ENCODE measurements at regions not wholly inside any gene's neighbourhood (a gene's known extent, or its start where the extent isn't known, plus 50 kb on each side); places are given as distances from the start of the nearest gene placed in this dataset.

DNA sequence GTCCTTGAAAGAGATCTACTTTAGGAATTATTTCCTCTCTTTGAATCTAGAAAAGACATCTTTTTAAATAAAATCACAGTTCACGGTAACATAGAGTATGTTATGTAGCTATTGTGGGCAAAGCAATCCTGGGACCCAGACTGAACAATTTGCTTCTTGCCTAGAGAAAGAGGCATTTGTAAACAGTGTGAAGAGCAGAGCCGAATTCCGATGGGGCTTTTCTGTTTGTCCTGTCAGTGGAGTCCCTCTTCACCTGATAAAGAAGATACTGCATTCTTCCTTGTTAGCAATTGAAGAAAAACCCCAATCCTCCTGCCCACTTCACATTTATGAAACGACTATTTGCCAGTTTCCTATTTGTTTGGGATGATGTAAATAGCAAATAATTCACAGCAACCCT is 462.9 kb downstream of the WDR72 start:
- DNase-seq (ENCODE audit: low read depth), result no peak
- no peak overlapping the region for H3K4me3 ChIP-seq (ENCODE audit: low read depth, low read length)
- TF ChIP-seq, protein P1, sequence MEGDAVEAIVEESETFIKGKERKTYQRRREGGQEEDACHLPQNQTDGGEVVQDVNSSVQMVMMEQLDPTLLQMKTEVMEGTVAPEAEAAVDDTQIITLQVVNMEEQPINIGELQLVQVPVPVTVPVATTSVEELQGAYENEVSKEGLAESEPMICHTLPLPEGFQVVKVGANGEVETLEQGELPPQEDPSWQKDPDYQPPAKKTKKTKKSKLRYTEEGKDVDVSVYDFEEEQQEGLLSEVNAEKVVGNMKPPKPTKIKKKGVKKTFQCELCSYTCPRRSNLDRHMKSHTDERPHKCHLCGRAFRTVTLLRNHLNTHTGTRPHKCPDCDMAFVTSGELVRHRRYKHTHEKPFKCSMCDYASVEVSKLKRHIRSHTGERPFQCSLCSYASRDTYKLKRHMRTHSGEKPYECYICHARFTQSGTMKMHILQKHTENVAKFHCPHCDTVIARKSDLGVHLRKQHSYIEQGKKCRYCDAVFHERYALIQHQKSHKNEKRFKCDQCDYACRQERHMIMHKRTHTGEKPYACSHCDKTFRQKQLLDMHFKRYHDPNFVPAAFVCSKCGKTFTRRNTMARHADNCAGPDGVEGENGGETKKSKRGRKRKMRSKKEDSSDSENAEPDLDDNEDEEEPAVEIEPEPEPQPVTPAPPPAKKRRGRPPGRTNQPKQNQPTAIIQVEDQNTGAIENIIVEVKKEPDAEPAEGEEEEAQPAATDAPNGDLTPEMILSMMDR (conservative IDR thresholded peaks at IDR 0.05; ENCODE audit: low read depth, low read length), result no peak

DNA sequence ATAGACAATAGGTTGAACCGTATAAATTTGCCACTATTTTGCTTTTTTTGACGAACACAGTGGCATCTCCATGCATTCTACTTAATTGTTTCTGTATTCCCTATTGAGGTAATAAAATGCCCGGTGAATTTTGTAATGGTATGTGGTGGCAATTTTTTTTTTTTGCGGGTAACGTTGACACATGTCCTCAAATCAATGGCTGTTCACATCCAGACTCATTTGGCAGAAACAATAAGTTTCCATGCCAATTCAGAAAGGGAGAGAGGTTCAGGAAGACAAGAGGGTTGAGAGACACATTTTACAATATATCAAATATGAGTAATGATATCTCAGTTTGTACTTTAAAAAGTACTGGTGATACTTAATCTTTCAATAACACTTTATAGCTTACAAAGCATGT is 463.9 kb downstream of the WDR72 start:
- no peak overlapping the region for H3K4me3 ChIP-seq (ENCODE audit: low read depth, low read length)
- DNase-seq (ENCODE audit: low read depth), result no peak
- TF ChIP-seq, protein P1 (conservative IDR thresholded peaks at IDR 0.05; ENCODE audit: low read depth, low read length), result no peak

GRCh38 chr15:53288542-53288941 is 470.9 kb downstream of the WDR72 start:
- no peak overlapping the region for H3K4me3 ChIP-seq (ENCODE audit: low read depth, low read length)
- TF ChIP-seq, protein P1 (conservative IDR thresholded peaks at IDR 0.05; ENCODE audit: low read depth, low read length), result no peak
- no peak for DNase-seq (ENCODE audit: low read depth)

DNA sequence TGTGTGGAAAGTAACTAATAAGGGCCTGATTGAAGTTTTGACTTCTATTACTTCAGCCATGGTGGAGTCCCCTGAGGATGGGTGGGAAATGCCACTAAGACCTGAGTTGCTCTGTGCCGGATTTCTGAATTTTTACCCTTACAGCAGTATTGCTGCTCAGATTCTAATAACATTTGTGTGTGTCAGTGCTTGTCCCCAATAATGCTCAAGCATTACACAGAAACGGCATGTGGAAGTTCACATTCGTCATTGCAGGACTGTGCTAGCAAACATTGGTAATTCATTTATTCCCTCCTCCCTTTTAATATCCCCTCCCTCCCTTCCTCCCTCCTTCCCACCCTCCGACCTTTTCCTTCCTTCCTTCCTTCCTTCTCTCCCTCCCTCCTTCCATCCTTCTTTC is 484.5 kb upstream of the ONECUT1 start:
- DNase-seq (ENCODE audit: low read depth), result no peak
- TF ChIP-seq, protein P1 (conservative IDR thresholded peaks at IDR 0.05; ENCODE audit: low read depth, low read length), result no peak
- H3K4me3 ChIP-seq (ENCODE audit: low read depth, low read length), result no peak overlapping the region

- no peak overlapping the region for H3K4me3 ChIP-seq (ENCODE audit: low read depth, low read length)
- DNase-seq (ENCODE audit: low read depth), result no peak
- TF ChIP-seq, protein P1 (conservative IDR thresholded peaks at IDR 0.05; ENCODE audit: low read depth, low read length), result no peak
Measured at GRCh38 chr15:53272116-53272515, 482.0 kb upstream of the ONECUT1 start.

- no peak for DNase-seq (ENCODE audit: low read depth)
- H3K4me3 ChIP-seq (ENCODE audit: low read depth, low read length), result no peak overlapping the region
- TF ChIP-seq, protein P1 (conservative IDR thresholded peaks at IDR 0.05; ENCODE audit: low read depth, low read length), result no peak
Measured at GRCh38 chr15:53266176-53266575, 476.0 kb upstream of the ONECUT1 start.

- TF ChIP-seq, protein P1 (conservative IDR thresholded peaks at IDR 0.05; ENCODE audit: low read depth, low read length), result no peak
- DNase-seq (ENCODE audit: low read depth), result no peak
- H3K4me3 ChIP-seq (ENCODE audit: low read depth, low read length), result no peak overlapping the region
Measured at GRCh38 chr15:53260647-53261046, 470.5 kb upstream of the ONECUT1 start.

All from epithelial cell of proximal tubule (primary cell).